ENCODE measurements at regions not wholly inside any gene's neighbourhood (a gene's known extent, or its start where the extent isn't known, plus 50 kb on each side); places are given as distances from the start of the nearest gene placed in this dataset.
A peak's percentile ranks its signal among the peaks of the same experiment; 100 is the strongest.

- H3K27me3 ChIP-seq = no peaks in the 10 kb centered on the region
- no peak overlapping the region for H3K4me3 ChIP-seq
- intact Hi-C loops (cut with DNase I; ENCODE audit: low total_unique reads) = no loop called here
- peak; percentile 18 for DNase-seq
- H3K4me1 ChIP-seq = no peaks in the 10 kb centered on the region
- H3K27ac ChIP-seq = no peak overlapping the region
- 48 to 53% methylated on average over 5 of the region's 5 CpGs for WGBS, 2 donors
- H3K36me3 ChIP-seq (ENCODE audit: low read depth, missing control alignments) = no peaks in the 10 kb centered on the region
- H3K9me3 ChIP-seq = no peaks in the 10 kb centered on the region
- no peak for TF ChIP-seq CTCF (IDR thresholded peaks at IDR 0.05)
- TF ChIP-seq POLR2A (IDR thresholded peaks at IDR 0.05) = no peak
These were observed 449.8 kb downstream of the C4orf33 start for GRCh38 chr4:129545599-129546278.

GRCh38 chr4:129546531-129546930 is 450.6 kb downstream of the C4orf33 start:
- Histone ChIP-seq H3K27ac (no peak overlapping the region), H3K4me3 (no peak overlapping the region), H3K9me3 (no peaks in the 10 kb centered on the region), H3K36me3 (ENCODE audit: low read depth, missing control alignments) (no peaks in the 10 kb centered on the region), H3K4me1 (no peaks in the 10 kb centered on the region), H3K27me3 (no peaks in the 10 kb centered on the region)
- intact Hi-C loops (cut with DNase I; ENCODE audit: low total_unique reads) = no loop called here
- no peak for DNase-seq
- no peak for TF ChIP-seq CTCF (IDR thresholded peaks at IDR 0.05)
- TF ChIP-seq POLR2A (IDR thresholded peaks at IDR 0.05) = no peak
- 39 to 46% methylated on average over 1 of the region's 1 CpG for WGBS, 2 donors

GRCh38 chr4:129550281-129550785 is 454.4 kb downstream of the C4orf33 start:
- no peak for DNase-seq
- no peak overlapping the region for H3K27ac ChIP-seq
- intact Hi-C loops (cut with DNase I; ENCODE audit: low total_unique reads) = no loop called here
- no peak for TF ChIP-seq CTCF (IDR thresholded peaks at IDR 0.05)
- TF ChIP-seq POLR2A (IDR thresholded peaks at IDR 0.05) = no peak
- no peaks in the 10 kb centered on the region for H3K4me1 ChIP-seq
- 36 to 47% methylated on average over 1 of the region's 1 CpG for WGBS, 2 donors
- H3K9me3 ChIP-seq = no peaks in the 10 kb centered on the region
- no peaks in the 10 kb centered on the region for H3K27me3 ChIP-seq
- no peaks in the 10 kb centered on the region for H3K36me3 ChIP-seq (ENCODE audit: low read depth, missing control alignments)
- H3K4me3 ChIP-seq = no peak overlapping the region

- Histone ChIP-seq H3K27me3 (no peaks in the 10 kb centered on the region), H3K27ac (no peak overlapping the region), H3K36me3 (ENCODE audit: low read depth, missing control alignments) (no peaks in the 10 kb centered on the region), H3K4me3 (no peak overlapping the region), H3K9me3 (no peaks in the 10 kb centered on the region), H3K4me1 (no peaks in the 10 kb centered on the region)
- no peak for DNase-seq
- intact Hi-C loops (cut with DNase I; ENCODE audit: low total_unique reads) = no loop called here
- WGBS, 2 donors = 45 to 51% methylated on average over 1 of the region's 1 CpG
- TF ChIP-seq POLR2A (IDR thresholded peaks at IDR 0.05) (no peak), CTCF (IDR thresholded peaks at IDR 0.05) (no peak)
These were observed 465.3 kb downstream of the C4orf33 start for GRCh38 chr4:129561280-129561679.

Measured in testis (tissue), 2 donors.